HG03378 (cell line): ENCODE measurements at regions not wholly inside any gene's neighbourhood (a gene's known extent, or its start where the extent isn't known, plus 50 kb on each side); places are given as distances from the start of the nearest gene placed in this dataset.

Experiments used
- ATAC-seq: cut with Tn5 transposase; IDR thresholded peaks from one replicate; pipeline ENCODE4 v1.9.1; 2021; ENCODE audit warnings: mild to moderate bottlenecking, moderate library complexity; ENCODE audit not compliant: unreplicated experiment

- ATAC-seq, result no peak
Measured at GRCh38 chr4:28351102-28351501, 1490.5 kb downstream of the STIM2 start.

DNA sequence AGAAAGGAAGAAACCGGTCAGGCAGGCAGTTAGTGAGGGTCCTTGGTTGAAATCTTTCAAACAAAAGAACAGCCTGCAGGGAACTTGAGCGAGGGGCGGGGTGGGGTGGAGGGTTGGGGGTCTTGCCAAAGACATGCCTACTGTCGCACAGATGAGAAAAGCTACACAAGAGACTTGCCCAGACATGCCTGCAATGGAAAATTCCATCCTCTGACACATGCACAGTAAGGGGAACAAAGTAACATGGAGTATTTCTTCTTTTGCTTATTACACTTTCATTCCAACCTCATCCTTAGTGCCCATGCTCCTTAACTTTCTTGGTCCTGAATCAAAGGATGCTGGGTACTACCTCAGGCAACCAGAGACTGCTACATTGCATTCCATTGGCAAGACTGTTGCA, 1491.2 kb downstream of the STIM2 start:
- ATAC-seq, result no peak

DNA sequence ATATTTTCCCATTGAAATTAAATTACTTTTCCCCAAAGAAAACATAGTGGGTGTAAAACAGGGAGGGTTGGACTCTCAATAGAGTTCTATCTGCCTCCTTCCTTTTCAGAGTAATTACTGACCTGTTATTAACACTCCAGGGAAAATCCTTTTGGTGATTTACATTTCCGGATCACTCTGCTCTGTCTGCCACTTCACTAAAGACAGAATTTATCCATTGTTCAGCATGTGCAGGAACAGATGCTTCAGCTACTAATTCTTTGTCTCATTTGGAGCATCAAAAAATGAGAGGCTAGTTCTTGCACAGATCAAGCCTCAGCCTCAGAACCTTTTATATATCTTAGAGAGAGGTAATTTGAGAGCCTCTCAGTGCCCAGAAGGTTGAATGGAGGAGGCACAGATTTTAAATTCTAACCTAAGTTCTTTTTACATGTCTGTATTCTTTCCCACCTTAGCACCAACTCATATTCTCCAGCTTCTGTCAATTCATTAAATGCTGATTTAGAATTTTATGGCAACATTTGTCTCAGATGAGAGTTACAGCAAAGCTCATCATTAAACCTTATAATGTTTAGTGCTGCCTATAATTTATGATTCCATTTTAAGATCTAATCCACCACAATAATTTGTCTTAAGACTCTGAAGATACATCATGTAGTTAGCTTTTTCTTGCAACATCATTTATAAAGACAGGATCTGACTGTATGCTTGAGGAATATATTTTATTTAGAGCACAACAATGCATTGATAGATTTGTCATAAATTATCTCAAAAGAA, 1494.4 kb downstream of the STIM2 start:
- ATAC-seq, result no peak

DNA sequence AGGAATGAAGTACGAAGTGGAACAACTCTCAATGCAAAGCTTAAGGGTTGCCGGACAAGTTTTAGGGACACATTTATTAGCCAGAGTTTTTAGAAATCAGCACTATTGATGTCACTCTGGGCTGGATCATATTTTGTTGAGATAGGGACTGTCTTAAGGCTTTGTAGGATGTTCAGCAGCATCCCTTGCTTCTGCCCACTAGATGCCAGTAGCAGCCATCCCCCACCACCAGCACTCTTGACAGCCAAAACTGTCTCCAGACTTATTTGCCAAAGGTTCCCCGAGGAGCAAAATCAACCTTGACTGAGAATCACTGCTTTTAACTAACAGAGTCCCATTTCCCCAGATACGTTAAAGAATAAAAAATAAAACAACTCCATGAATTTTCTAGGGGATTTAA, 1497.3 kb downstream of the STIM2 start:
- no peak for ATAC-seq

- no peak for ATAC-seq
Measured at GRCh38 chr4:28358606-28359005, 1498.0 kb downstream of the STIM2 start.

DNA sequence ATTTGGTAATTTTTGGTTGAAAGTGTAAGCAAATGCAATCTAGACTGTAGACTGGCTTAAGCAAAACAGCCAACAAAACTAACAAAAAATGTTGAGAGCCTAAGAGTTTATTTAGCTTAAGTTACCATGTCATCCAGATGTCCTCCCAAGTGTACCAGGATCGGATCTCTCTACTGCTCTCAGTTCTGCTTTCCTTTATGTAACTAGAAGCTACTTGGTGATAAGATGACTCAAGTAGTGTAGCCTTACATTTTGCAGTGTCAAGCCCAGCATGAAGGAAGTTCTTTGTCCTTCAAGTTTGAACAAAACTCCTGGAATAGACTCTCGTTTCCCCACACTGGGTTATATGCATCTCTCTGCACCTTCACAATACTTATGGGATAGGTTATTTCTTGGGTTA, 1500.0 kb downstream of the STIM2 start:
- ATAC-seq, result no peak

DNA sequence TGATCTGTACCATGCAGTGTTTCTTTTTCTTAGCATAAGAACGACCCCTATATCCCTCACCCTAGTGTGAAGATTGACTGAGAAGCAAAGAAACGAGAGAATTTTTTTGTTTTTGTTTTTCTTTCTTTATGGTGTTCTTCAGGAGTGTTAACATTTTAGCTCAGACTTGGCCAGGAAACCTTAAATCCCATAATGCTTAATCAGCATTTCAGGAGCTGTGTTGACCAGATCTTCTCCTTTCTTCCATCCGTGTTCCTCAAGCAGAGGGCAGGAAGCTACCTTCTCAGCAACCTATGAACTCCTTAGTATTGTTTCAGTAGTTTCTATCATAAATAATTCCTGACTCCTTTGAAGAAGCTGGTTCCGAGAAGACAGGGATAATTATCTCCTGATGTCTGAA, 1501.5 kb downstream of the STIM2 start:
- ATAC-seq, result no peak

DNA sequence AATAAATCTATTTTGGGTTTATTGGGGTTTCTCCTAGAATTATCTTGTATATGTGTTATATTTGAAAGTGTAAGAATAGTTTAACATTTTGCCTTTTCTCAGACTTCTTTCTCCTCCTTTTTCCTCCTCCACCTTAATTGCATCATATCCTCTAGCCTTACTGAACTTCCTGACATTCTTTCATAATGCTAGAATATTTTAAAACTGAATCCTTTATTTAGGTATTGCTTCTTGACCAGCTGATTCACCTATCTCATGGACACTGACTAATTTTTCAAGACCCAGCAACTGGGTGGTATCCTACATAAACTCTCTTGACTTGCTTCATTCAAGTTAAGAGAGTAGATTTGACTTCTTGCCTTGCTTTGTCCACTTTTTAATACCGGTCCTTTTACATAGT, 1508.9 kb downstream of the STIM2 start:
- no peak for ATAC-seq

GRCh38 chr4:28373191-28373590, 1512.5 kb downstream of the STIM2 start:
- no peak for ATAC-seq

- no peak for ATAC-seq
Measured at GRCh38 chr4:28373601-28374000, 1513.0 kb downstream of the STIM2 start.

DNA sequence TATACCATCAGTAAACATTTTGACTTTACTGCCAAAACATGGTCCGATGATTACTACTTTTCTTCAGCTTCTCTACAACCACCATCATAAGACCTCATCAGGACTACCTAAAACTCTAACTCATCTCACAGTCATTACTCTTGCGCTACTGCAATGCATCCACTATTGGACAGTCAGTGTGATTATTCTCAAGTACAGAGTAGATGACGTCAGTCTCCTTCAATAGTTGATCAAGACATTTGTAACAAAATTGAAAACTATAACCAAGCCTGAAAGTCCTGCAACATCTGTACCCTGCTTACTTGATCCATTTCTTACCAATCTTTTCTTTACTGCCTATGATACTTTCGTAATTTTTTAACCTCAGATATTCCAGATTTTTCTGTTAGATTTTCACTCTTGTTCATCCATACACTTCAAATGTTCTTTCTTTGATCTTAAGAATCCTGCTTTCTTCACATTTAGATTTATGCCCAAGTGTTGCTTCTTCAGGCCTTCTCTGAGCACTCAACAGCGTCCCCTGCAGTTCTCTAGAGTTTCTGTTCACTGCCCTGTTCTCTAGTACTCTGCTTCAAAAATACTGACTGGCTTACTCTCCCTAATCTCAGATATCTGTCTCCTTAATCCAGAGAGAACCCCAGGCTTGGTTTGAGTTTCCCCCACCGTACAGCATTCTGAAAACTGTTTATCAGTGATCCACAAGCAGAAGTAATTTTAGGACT, 1517.6 kb downstream of the STIM2 start:
- ATAC-seq, result no peak

- no peak for ATAC-seq
Measured at GRCh38 chr4:28385801-28386200, 1525.2 kb downstream of the STIM2 start.

DNA sequence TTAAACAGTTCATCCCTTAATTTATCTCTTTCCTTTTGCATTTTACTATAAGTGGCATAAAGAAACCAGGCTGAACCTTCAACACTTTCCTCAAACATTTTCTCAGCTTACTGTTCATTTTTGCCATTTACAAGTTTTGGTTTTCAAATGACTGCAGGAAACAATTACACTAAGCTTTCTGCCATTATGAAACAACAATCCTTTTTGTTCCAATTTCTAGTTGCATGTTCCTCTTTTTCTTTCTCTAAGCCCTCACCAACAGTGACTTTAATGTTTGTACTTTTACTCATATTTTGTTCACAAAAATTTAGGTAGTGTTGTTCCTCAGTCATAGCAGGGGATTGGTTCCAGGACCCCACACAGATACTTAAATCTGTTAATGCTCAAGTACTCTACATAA, 1526.1 kb downstream of the STIM2 start:
- no peak for ATAC-seq

GRCh38 chr4:28388471-28388870, 1527.8 kb downstream of the STIM2 start:
- ATAC-seq, result no peak

- ATAC-seq, result no peak
Measured at GRCh38 chr4:28391877-28392276, 1531.2 kb downstream of the STIM2 start.

DNA sequence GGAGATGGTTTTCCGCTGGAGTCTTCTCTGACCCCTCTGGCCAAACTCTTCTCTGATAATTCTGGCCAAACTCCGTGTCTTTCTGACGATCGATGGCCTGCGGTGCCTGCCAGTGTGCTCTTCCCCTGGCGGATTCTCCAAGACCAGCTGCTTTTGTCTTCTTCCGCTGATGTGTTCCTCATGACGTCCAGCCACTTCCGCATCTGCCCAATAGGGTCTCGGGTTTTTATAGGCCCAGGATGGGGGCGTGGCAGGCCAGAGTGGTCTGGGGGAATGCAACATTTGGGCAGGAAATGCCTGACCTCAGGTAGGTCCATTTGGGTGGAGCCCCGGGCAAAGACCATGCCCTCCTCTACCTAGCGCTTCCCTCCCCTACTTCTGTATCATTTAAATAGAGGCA, 1542.1 kb downstream of the STIM2 start:
- ATAC-seq, result no peak

- ATAC-seq, result no peak
Measured at GRCh38 chr4:28421221-28421620, 1560.6 kb downstream of the STIM2 start.

DNA sequence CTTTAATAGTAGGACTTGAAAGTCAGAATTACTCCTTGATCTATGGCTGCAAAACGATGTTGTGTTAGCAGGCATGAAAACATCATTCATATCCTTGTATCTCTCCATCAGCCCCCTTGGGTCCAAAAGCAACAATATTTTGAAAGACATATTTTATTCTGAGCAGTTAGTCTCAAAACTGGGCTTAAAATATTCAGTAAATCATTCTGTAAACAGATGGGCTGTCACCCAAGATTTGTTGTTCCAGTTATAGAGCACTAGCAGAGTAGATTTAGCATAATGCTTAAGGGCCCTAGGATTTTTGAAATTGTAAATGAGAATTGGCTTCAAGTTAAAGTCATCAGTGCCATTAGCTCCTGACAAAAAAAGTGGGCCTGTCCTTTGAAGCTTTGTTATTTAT, 1565.6 kb downstream of the STIM2 start:
- ATAC-seq, result no peak

DNA sequence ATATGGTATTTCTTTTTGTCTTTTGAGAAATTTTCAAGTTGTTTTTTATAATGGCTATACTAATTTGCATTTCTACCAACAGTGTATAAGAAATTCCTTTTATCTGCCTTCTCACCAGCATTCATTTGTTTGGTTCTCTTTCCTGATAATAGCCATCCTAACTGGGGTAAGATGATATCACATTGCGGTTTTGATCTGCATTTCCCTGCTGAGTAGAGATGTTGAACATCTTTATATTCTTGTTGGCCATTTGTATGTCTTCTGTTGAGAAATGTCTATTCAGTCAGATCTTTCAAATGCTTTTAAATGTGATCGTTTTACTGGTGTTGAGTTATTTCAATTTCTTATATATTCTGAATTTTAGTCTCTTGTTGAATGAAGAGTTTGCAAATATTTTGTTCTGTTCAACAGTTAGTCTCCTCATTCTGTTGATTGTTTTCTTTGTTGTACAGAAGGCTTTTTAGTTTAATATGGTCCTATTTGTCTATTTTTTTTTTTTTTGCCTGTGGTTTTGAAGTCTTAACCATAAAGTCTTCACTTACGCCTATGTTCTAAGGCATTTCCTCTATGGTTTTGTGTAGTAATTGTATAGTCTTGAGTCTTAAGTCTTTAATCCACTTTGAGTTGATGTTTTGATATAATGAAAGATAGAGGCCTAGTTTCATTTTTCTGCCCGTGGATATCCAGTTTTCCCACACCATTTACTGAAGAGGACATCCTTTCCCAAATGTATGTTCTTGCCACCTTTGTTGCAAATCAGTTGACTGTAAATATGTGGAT, 1566.9 kb downstream of the STIM2 start:
- no peak for ATAC-seq

DNA sequence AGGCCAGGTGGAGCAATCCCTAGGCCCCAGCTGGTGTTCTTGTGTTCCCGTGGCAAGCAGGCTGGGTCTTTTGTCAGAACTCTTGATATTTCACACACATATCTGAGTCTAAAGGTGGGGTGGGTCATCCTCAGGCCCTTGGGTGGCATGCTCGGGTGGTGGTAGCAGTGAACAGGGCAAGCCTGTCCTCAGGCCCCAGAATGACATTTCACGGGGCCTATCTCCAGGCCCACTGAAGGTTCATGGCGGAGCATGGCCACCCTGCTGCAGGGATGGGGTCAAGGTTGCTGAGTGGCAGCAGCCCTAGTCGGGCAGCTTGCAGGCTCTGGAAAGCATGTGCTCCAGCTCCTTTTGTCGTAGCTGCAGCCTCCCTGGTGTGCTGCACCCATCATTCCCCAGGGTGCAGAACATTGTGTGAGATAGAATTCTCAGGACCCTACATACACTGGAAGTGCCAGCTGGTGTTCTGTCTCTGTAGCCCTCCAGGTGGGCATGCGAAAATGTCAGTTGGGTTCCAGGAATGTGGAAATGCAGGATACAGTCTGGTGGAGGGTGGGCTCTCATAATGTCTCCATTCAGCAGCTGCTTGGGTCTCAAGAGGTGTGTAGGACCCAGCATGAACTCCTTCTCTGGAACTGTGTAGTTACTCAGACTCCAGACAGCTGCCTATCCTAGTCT, 1571.8 kb downstream of the STIM2 start:
- no peak for ATAC-seq

GRCh38 chr4:28435314-28435713, 1574.7 kb downstream of the STIM2 start:
- ATAC-seq, result no peak
